Kidney (tissue), 13 donors: ENCODE measurements at regions not wholly inside any gene's neighbourhood (a gene's known extent, or its start where the extent isn't known, plus 50 kb on each side); places are given as distances from the start of the nearest gene placed in this dataset.

Experiments used
- DNase-seq, 5 donors: peaks; one replicate each; pipeline ENCODE4 v3.0.0-alpha.2; 2013 to 2020
- FAIRE-seq: peaks from 2 replicates; lab custom pipeline; 2012; peaks lifted over from hg19 to GRCh38; lab: Jason Lieb, UNC
- H3K27ac ChIP-seq, 2 donors: one replicate each; pipeline ENCODE4 v1.7.0; 2013; ENCODE audit warnings: low read depth in 2 of 2, low read length in 2 of 2, inconsistent platforms in 1 of 2
- H3K27me3 ChIP-seq: one replicate; pipeline ENCODE4 v1.7.1; 2013; ENCODE audit warnings: low read length, inconsistent platforms; ENCODE audit not compliant: control insufficient read depth, insufficient read depth
- H3K36me3 ChIP-seq, 3 donors: one replicate each; pipeline versions ENCODE4 v1.7.0 to v1.7.1; 2013; ENCODE audit warnings: low read length in 3 of 3, control low read depth in 1 of 3, inconsistent platforms in 1 of 3; ENCODE audit not compliant: insufficient read depth in 3 of 3, control insufficient read depth in 2 of 3
- H3K4me1 ChIP-seq, 3 donors: one replicate each; pipeline versions ENCODE4 v1.7.0 to v1.7.1; 2013; ENCODE audit warnings: low read length in 3 of 3, inconsistent platforms in 1 of 3, low read depth in 1 of 3; ENCODE audit not compliant: control insufficient read depth in 2 of 3, insufficient read depth in 2 of 3
- H3K4me3 ChIP-seq, 3 donors: one replicate each; pipeline versions ENCODE4 v1.7.0 to v1.8.1; 2013; ENCODE audit warnings: low read length in 3 of 3, control low read depth in 1 of 3, inconsistent platforms in 1 of 3
- H3K9ac ChIP-seq, 3 donors: one replicate each; pipeline versions ENCODE4 v1.7.0 to v1.7.1; 2013; ENCODE audit warnings: low read length in 3 of 3, control low read depth in 1 of 3, inconsistent platforms in 1 of 3
- H3K9me3 ChIP-seq, 3 donors: one replicate each; pipeline versions ENCODE4 v1.7.0 to v1.7.1; 2013; ENCODE audit warnings: low read length in 3 of 3, control low read depth in 1 of 3, inconsistent platforms in 1 of 3; ENCODE audit not compliant: control insufficient read depth in 2 of 3, insufficient read depth in 1 of 3
- intact Hi-C: fragments of 100-400 bp; cut with DNase I; formaldehyde crosslinking; loops from one replicate; pipeline ENCODE4 v1.11.1; 2022
- TF ChIP-seq, protein P1 (sequence below): IDR thresholded peaks from 3 replicates; pipeline ENCODE4 v1.5.1; 2012; ENCODE audit warnings: mild to moderate bottlenecking, moderate library complexity, borderline replicate concordance; ENCODE audit not compliant: insufficient read depth; ENCODE audit errors: extremely low read depth
- donor health status: control.
- donor health status: control.
- donor health status: control.
- donor health status: control.
- donor health status: control.
- donor health status: DM: yes; HTN: yes; CAD: no.
- donor health status: Normal renal cell carcinoma (clear cell type).

DNA sequence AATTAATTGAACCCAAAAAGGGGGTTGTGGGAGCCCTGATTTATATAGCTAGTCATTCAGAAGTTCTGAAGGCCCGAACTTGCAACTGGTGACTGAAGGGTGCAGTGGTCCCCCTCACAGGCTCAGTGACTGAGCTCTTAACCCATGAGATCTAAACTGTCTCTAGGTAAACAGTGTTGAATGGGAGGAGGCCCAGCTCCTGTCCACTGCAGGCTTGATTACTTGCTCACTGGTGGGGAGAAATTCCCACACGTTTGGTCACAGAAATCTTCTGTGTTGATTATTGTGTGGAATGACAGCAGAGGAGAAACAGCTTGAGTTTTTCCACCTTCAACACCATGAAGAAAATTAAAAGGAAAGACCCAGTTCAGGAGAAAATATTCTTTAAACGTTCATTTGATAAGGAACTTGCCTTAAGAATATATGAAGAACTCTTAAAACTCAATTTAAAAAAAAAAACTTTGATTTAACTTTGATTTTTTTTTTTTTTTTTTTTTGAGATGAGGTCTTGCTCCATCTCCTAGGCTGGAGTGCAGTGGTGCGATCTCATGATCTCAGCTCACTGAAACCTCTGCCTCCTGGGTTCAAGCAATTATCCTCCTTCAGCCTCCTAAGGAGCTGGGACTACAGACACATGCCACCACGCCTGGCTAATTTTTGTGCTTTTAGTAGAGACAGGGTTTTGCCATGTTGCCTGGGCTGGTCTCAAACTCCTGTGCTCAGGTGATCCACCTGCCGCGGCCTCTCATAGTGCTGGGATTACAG, 249.3 kb downstream of the UQCRFS1 start:
- no peaks in the 10 kb centered on the region for H3K27me3 ChIP-seq
- H3K4me3 ChIP-seq: no peak overlapping the region
- intact Hi-C loops: no loop called here
- FAIRE-seq (no peak), DNase-seq (peak in 1 of 5 donors; percentile 33)
- H3K36me3 ChIP-seq: no peaks in the 10 kb centered on the region
- H3K4me1 ChIP-seq: peaks cover 0 to 4% (median 3%) of the 10 kb centered on the region in 3 donors
- no peak overlapping the region for H3K27ac ChIP-seq
- H3K9ac ChIP-seq: no peak overlapping the region
- H3K9me3 ChIP-seq: no peaks in the 10 kb centered on the region
- TF ChIP-seq, protein P1, sequence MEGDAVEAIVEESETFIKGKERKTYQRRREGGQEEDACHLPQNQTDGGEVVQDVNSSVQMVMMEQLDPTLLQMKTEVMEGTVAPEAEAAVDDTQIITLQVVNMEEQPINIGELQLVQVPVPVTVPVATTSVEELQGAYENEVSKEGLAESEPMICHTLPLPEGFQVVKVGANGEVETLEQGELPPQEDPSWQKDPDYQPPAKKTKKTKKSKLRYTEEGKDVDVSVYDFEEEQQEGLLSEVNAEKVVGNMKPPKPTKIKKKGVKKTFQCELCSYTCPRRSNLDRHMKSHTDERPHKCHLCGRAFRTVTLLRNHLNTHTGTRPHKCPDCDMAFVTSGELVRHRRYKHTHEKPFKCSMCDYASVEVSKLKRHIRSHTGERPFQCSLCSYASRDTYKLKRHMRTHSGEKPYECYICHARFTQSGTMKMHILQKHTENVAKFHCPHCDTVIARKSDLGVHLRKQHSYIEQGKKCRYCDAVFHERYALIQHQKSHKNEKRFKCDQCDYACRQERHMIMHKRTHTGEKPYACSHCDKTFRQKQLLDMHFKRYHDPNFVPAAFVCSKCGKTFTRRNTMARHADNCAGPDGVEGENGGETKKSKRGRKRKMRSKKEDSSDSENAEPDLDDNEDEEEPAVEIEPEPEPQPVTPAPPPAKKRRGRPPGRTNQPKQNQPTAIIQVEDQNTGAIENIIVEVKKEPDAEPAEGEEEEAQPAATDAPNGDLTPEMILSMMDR: no peak

DNA sequence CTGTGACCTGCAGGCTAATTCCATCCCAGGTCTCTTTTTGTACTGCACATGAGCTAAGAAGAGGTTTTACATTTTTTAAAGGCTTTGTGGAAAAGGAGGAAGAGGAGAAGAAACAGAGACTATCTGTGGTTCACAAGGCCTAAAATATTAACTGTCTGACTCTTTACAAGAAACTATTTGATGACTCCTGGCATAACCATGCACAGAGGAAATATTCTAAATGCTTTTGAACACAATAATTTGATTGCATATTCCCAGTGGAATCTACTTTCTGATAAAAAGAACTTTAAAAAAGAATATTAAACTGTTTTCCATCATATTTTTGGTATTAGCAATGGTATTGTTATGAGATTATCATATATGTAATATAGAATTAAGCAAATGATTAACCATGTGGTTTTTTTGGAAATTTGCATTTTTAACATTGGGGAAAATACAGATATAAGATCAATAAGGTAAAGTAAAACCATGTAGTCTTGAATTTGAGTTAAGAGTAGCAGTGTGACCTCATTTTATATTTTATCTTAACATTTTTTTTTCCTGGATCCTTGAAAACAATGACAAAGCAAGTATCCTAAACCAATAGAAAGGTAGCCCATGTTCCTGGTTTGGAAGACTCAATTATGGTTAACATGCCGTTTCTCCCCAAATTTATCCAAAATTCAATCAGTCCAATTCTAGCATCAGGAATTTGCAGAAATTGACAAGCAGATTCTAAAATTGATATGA, 251.0 kb downstream of the UQCRFS1 start:
- TF ChIP-seq, protein P1: no peak
- Histone ChIP-seq H3K9ac (no peak overlapping the region), H3K36me3 (no peaks in the 10 kb centered on the region), H3K9me3 (peaks cover 0 to 4% (median 0%) of the 10 kb centered on the region in 3 donors), H3K4me1 (peaks cover 0 to under 1% (median 0%) of the 10 kb centered on the region in 3 donors), H3K4me3 (no peak overlapping the region), H3K27ac (no peak overlapping the region), H3K27me3 (no peaks in the 10 kb centered on the region)
- FAIRE-seq: no peak
- DNase-seq: no peak
- intact Hi-C loops: no loop called here

DNA sequence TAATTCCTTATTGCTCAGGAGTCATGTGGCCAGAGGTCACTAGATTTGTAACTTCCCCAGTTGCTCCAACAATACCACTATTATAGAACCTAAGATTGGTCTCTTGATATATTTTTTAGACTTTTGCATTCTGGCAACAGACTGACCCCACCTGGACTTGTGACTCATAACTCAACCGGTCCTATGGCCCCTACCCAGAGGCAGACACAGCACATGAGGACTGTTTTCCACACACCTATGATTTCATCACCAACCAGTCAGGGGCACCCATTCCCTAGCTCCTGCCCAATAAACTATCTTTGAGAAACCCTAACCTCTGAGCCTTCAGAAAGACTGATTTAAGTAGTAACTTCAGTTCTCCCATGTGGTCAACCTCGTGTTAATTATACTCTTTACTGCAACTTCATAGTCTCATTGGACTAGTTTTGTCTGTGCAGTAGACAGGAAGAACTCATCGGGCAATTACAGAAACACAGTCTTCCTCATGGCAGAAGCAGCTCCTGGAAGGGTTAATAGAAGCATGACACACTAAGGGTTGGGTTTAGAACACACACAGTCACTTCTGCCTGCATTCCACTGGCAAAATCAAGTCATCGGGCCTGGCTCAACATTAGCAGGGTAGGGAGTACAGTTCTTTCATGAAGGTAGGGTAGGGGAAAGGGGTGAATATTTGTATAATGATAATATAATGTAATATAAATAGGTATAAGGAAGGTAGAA, 251.8 kb downstream of the UQCRFS1 start:
- TF ChIP-seq, protein P1: no peak
- Histone ChIP-seq H3K27me3 (no peaks in the 10 kb centered on the region), H3K36me3 (no peaks in the 10 kb centered on the region), H3K9ac (no peak overlapping the region), H3K4me3 (no peak overlapping the region), H3K27ac (no peak overlapping the region), H3K9me3 (peaks cover 0 to 4% (median 0%) of the 10 kb centered on the region in 3 donors), H3K4me1 (peaks cover 0 to 4% (median 2%) of the 10 kb centered on the region in 3 donors)
- no peak for DNase-seq
- no peak for FAIRE-seq
- intact Hi-C loops: no loop called here
